ENCODE measurements at regions not wholly inside any gene's neighbourhood (a gene's known extent, or its start where the extent isn't known, plus 50 kb on each side); places are given as distances from the start of the nearest gene placed in this dataset.
"Not testable (repeated sequence)": the region's sequence is repeated elsewhere in the genome, so short reads cannot be mapped to it uniquely, and the experiment has no call there.

- DNase-seq (ENCODE audit: low spot score) = not testable (repeated sequence)
These were observed 1268.4 kb downstream of the RPIA start for GRCh38 chr2:89959729-89960378.

- not testable (repeated sequence) for DNase-seq (ENCODE audit: low spot score)
These were observed 1269.1 kb downstream of the RPIA start for GRCh38 chr2:89960570-89960969.

GRCh38 chr2:89968567-89968966 is 1277.1 kb downstream of the RPIA start:
- not testable (repeated sequence) for DNase-seq (ENCODE audit: low spot score)

- DNase-seq (ENCODE audit: low spot score) = not testable (repeated sequence)
These were observed 1277.7 kb downstream of the RPIA start for GRCh38 chr2:89969190-89969589.

GRCh38 chr2:89973849-89974248 is 1282.4 kb downstream of the RPIA start:
- not testable (repeated sequence) for DNase-seq (ENCODE audit: low spot score)

- DNase-seq (ENCODE audit: low spot score) = not testable (repeated sequence)
These were observed 1288.5 kb downstream of the RPIA start for GRCh38 chr2:89979826-89980537.

- DNase-seq (ENCODE audit: low spot score) = not testable (repeated sequence)
These were observed 1290.8 kb downstream of the RPIA start for GRCh38 chr2:89982246-89982645.

GRCh38 chr2:89985650-89986049 is 1294.2 kb downstream of the RPIA start:
- not testable (repeated sequence) for DNase-seq (ENCODE audit: low spot score)

GRCh38 chr2:89986532-89986931 is 1295.1 kb downstream of the RPIA start:
- DNase-seq (ENCODE audit: low spot score) = not testable (repeated sequence)

- DNase-seq (ENCODE audit: low spot score) = not testable (repeated sequence)
These were observed 1305.3 kb downstream of the RPIA start for GRCh38 chr2:89996779-89997178.

- not testable (repeated sequence) for DNase-seq (ENCODE audit: low spot score)
These were observed 1313.1 kb downstream of the RPIA start for GRCh38 chr2:90004553-90004952.

- DNase-seq (ENCODE audit: low spot score) = not testable (repeated sequence)
These were observed 1319.1 kb downstream of the RPIA start for GRCh38 chr2:90010442-90011100.

- DNase-seq (ENCODE audit: low spot score) = not testable (repeated sequence)
These were observed 1319.6 kb downstream of the RPIA start for GRCh38 chr2:90011101-90011443.

GRCh38 chr2:90019908-90020307 is 1328.4 kb downstream of the RPIA start:
- DNase-seq (ENCODE audit: low spot score) = not testable (repeated sequence)

- DNase-seq (ENCODE audit: low spot score) = not testable (repeated sequence)
These were observed 1329.8 kb downstream of the RPIA start for GRCh38 chr2:90021234-90021633.

- DNase-seq (ENCODE audit: low spot score) = not testable (repeated sequence)
These were observed 1335.8 kb downstream of the RPIA start for GRCh38 chr2:90027231-90027643.

- not testable (repeated sequence) for DNase-seq (ENCODE audit: low spot score)
These were observed 1337.1 kb downstream of the RPIA start for GRCh38 chr2:90028381-90029079.

- DNase-seq (ENCODE audit: low spot score) = not testable (repeated sequence)
These were observed 1337.6 kb downstream of the RPIA start for GRCh38 chr2:90029080-90029428.

- not testable (repeated sequence) for DNase-seq (ENCODE audit: low spot score)
These were observed 1340.8 kb downstream of the RPIA start for GRCh38 chr2:90032269-90032668.

GRCh38 chr2:90036335-90036734 is 1344.9 kb downstream of the RPIA start:
- DNase-seq (ENCODE audit: low spot score) = not testable (repeated sequence)

GRCh38 chr2:90039093-90039492 is 1347.6 kb downstream of the RPIA start:
- DNase-seq (ENCODE audit: low spot score) = not testable (repeated sequence)

- not testable (repeated sequence) for DNase-seq (ENCODE audit: low spot score)
These were observed 1356.3 kb downstream of the RPIA start for GRCh38 chr2:90047776-90048175.
